ENCODE measurements at regions not wholly inside any gene's neighbourhood (a gene's known extent, or its start where the extent isn't known, plus 50 kb on each side); places are given as distances from the start of the nearest gene placed in this dataset.

DNA sequence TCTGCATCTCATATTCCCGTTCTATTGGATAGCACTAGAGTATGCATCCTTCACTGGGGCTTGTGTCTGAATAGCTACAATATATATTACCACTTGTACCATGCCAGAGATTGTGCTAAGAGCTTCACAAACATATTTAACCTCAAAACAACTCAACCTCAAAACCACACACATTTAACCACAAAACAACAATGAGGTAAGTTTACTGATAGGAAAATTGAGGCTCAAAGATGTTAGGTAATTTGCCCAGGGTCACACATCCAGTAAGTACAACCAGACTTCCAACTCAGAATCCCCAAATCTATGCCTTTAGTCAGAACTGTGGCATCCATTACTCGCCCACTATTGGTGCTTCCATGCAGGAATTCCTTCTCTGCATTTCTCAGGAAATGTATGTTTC is 220.0 kb downstream of the FAM43A start:
- TF ChIP-seq, protein P1, sequence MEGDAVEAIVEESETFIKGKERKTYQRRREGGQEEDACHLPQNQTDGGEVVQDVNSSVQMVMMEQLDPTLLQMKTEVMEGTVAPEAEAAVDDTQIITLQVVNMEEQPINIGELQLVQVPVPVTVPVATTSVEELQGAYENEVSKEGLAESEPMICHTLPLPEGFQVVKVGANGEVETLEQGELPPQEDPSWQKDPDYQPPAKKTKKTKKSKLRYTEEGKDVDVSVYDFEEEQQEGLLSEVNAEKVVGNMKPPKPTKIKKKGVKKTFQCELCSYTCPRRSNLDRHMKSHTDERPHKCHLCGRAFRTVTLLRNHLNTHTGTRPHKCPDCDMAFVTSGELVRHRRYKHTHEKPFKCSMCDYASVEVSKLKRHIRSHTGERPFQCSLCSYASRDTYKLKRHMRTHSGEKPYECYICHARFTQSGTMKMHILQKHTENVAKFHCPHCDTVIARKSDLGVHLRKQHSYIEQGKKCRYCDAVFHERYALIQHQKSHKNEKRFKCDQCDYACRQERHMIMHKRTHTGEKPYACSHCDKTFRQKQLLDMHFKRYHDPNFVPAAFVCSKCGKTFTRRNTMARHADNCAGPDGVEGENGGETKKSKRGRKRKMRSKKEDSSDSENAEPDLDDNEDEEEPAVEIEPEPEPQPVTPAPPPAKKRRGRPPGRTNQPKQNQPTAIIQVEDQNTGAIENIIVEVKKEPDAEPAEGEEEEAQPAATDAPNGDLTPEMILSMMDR (IDR thresholded peaks at IDR 0.05; ENCODE audit: insufficient read depth, low read depth, low read length): no peak
- H3K4me3 ChIP-seq (ENCODE audit: low read depth, low read length): no peak overlapping the region
- peak; percentile 34 for DNase-seq (ENCODE audit: low read depth)

DNA sequence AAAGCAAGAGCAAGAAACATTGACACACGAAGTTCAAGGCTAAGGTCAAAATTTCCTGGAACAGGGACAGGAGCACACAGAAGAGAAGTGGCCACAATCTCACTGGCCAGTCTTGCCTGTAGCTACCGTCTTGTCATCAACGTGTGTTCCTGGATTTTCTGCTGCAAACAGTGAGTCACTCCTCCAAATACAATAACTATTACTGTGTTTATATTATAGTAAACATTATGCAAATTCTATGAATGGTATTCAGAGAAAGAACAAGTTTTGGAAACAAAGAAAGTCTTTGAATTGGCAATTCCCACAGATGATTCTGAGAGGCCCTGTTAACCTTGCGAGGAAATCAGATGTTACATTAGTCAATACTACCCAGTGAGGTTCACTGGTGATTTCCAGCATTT is 220.5 kb downstream of the FAM43A start:
- TF ChIP-seq, protein P1 (IDR thresholded peaks at IDR 0.05; ENCODE audit: insufficient read depth, low read depth, low read length): no peak
- peak; percentile 49 for DNase-seq (ENCODE audit: low read depth)
- no peak overlapping the region for H3K4me3 ChIP-seq (ENCODE audit: low read depth, low read length)

DNA sequence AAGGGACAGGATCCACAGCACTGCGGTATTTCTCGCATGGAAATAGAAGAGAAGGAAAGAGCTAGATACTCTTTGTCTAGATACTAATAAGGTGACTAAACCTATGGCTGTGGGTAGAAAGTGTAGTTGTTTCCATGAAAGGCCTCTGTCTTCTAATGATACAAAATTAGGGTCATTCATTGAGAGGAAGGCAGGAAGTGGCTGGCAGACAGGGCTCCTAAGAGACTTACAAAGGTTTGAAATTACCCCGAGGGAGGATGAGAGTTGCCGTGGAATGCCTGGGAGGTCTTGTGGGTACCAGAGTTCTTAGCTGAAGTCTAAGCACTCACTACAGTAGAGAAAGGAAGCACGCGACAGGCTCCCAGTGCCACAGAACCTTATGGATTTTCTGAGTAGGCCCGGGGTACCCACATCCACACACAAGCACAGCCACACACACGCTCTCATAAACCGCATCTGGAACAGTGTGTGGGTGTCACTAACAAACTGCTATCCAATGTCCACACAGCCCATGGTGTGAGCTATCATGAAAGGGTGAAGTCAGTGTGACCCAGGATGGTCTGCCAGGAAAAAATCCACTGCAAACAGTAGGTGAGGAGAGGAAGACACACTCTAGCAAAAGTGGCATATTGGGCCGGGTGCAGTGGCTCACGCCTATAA is 221.4 kb downstream of the FAM43A start:
- TF ChIP-seq, protein P1 (IDR thresholded peaks at IDR 0.05; ENCODE audit: insufficient read depth, low read depth, low read length): no peak
- no peak for DNase-seq (ENCODE audit: low read depth)
- no peak overlapping the region for H3K4me3 ChIP-seq (ENCODE audit: low read depth, low read length)

- TF ChIP-seq, protein P1 (IDR thresholded peaks at IDR 0.05; ENCODE audit: insufficient read depth, low read depth, low read length): no peak
- no peak overlapping the region for H3K4me3 ChIP-seq (ENCODE audit: low read depth, low read length)
- no peak for DNase-seq (ENCODE audit: low read depth)
Measured at GRCh38 chr3:194907811-194908210, 222.1 kb downstream of the FAM43A start.

- DNase-seq (ENCODE audit: low read depth): no peak
- H3K4me3 ChIP-seq (ENCODE audit: low read depth, low read length): no peak overlapping the region
- TF ChIP-seq, protein P1 (IDR thresholded peaks at IDR 0.05; ENCODE audit: insufficient read depth, low read depth, low read length): no peak
Measured at GRCh38 chr3:194908496-194908895, 222.8 kb downstream of the FAM43A start.

GRCh38 chr3:194908972-194909371 is 223.3 kb downstream of the FAM43A start:
- no peak overlapping the region for H3K4me3 ChIP-seq (ENCODE audit: low read depth, low read length)
- TF ChIP-seq, protein P1 (IDR thresholded peaks at IDR 0.05; ENCODE audit: insufficient read depth, low read depth, low read length): no peak
- no peak for DNase-seq (ENCODE audit: low read depth)
